HepG2 (cell line): ENCODE measurements at regions not wholly inside any gene's neighbourhood (a gene's known extent, or its start where the extent isn't known, plus 50 kb on each side); places are given as distances from the start of the nearest gene placed in this dataset.
A peak's percentile ranks its signal among the peaks of the same experiment; 100 is the strongest.

ENCODE experiments used
- CBX1 ChIP-seq: IDR thresholded peaks from one replicate; pipeline ENCODE4 v1.6.1; 2016; ENCODE audit warnings: antibody characterized with exemption, low read depth
- EP300 ChIP-seq, 3 experiments: sonication (generic) in 1 of 3; formaldehyde crosslinking in 1 of 3; IDR thresholded peaks; 2 replicates each; pipeline versions ENCODE4 v1.5.1 to v1.6.1; 2011 to 2020; ENCODE audit warnings: low read depth in 2 of 3, low read length in 2 of 3, borderline replicate concordance in 1 of 3, improper control_type of control experiment in 1 of 3, mild to moderate bottlenecking in 1 of 3, missing genetic modification reagents in 1 of 3, moderate library complexity in 1 of 3
- FIP1L1 ChIP-seq: fragments of 200-400 bp; formaldehyde crosslinking; IDR thresholded peaks from 2 replicates; pipeline ENCODE4 v1.6.1; 2018; ENCODE audit warnings: low read depth, mild to moderate bottlenecking, low read length, moderate library complexity, borderline replicate concordance; ENCODE audit not compliant: insufficient read depth
- GABPA ChIP-seq, 2 experiments: IDR thresholded peaks; 2 replicates each; pipeline ENCODE4 v1.6.1; 2011 to 2016; ENCODE audit warnings: low read depth in 2 of 2, low read length in 1 of 2, missing biosample characterization in 1 of 2, missing genetic modification characterization in 1 of 2
- GATAD1 ChIP-seq: IDR thresholded peaks from 2 replicates; pipeline ENCODE4 v1.6.1; 2016; ENCODE audit warnings: missing genetic modification reagents, missing compliant biosample characterization
- HNRNPH1 ChIP-seq: fragments of 200-400 bp; formaldehyde crosslinking; optimal IDR thresholded peaks from 2 replicates; pipeline ENCODE3; 2017; ENCODE audit warnings: mild to moderate bottlenecking, low read depth, low read length
- NR2F6 ChIP-seq, 2 experiments: IDR thresholded peaks; 2 replicates each; pipeline ENCODE4 v1.6.1; 2016; ENCODE audit warnings: antibody characterized with exemption in 1 of 2, mild to moderate bottlenecking in 1 of 2
- U2AF2 ChIP-seq: fragments of 200-400 bp; formaldehyde crosslinking; IDR thresholded peaks from 2 replicates; pipeline ENCODE4 v1.6.1; 2017; ENCODE audit warnings: low read depth, mild to moderate bottlenecking, low read length
- XRCC5 ChIP-seq: fragments of 200-400 bp; formaldehyde crosslinking; optimal IDR thresholded peaks from 2 replicates; pipeline ENCODE3; 2017; ENCODE audit warnings: mild to moderate bottlenecking, low read length
- ZFP41 ChIP-seq: sonication (generic); formaldehyde crosslinking; IDR thresholded peaks from 2 replicates; pipeline ENCODE4 v1.4.0; 2020; ENCODE audit warnings: mild to moderate bottlenecking, missing genetic modification reagents, borderline replicate concordance
- ZNF3 ChIP-seq: IDR thresholded peaks from 2 replicates; pipeline ENCODE4 v1.7.0; 2017; ENCODE audit warnings: inconsistent platforms
- ZNF550 ChIP-seq: sonication (generic); formaldehyde crosslinking; IDR thresholded peaks from 2 replicates; pipeline ENCODE4 v1.4.0; 2020; ENCODE audit warnings: mild to moderate bottlenecking, missing genetic modification reagents, borderline replicate concordance
- ZNF724P ChIP-seq: sonication (generic); formaldehyde crosslinking; IDR thresholded peaks from 2 replicates; pipeline ENCODE4 v1.8.0; 2022; ENCODE audit warnings: missing genetic modification reagents, borderline replicate concordance
- TF ChIP-seq, protein P1 (sequence below): sonication (generic); formaldehyde crosslinking; IDR thresholded peaks from 2 replicates; pipeline ENCODE4 v1.5.1; 2020; ENCODE audit warnings: mild to moderate bottlenecking, missing genetic modification reagents, borderline replicate concordance
- TF ChIP-seq, protein P2 (sequence below), 2 experiments: sonication (generic) in 1 of 2; formaldehyde crosslinking in 1 of 2; IDR thresholded peaks; 2 replicates each; pipeline versions ENCODE4 v1.4.0 to v1.6.1; 2016 to 2020; ENCODE audit warnings: borderline replicate concordance in 1 of 2, low read depth in 1 of 2, mild to moderate bottlenecking in 1 of 2, missing genetic modification reagents in 1 of 2
- TF ChIP-seq, protein P3 (sequence below): sonication (generic); formaldehyde crosslinking; IDR thresholded peaks from 2 replicates; pipeline ENCODE4 v1.4.0; 2020; ENCODE audit warnings: missing genetic modification reagents, borderline replicate concordance
- TF ChIP-seq, protein P4 (sequence below): IDR thresholded peaks from 2 replicates; pipeline ENCODE4 v1.6.1; 2012; ENCODE audit warnings: low read length, improper control_type of control experiment

DNA sequence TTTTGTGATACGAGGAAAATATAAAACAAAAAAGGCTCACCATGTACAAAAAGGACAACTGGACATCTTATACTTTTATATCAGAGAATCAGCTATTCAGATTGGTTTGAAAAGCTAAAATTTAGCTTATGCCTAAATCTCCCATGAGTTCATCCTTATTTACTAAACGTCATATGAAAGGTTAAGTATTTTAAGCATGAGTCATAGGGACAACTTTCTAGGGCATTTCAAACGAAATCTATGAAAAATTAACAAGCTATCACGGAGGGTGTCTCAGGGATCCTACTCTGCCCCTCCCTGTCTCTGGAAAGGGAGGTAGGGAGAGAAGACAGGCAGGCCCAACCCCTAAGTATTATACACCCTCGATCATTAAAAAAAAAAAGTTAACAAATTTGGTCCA lies 124.1 kb upstream of the LOC128125822 start (continued):
- TF ChIP-seq, protein P1, sequence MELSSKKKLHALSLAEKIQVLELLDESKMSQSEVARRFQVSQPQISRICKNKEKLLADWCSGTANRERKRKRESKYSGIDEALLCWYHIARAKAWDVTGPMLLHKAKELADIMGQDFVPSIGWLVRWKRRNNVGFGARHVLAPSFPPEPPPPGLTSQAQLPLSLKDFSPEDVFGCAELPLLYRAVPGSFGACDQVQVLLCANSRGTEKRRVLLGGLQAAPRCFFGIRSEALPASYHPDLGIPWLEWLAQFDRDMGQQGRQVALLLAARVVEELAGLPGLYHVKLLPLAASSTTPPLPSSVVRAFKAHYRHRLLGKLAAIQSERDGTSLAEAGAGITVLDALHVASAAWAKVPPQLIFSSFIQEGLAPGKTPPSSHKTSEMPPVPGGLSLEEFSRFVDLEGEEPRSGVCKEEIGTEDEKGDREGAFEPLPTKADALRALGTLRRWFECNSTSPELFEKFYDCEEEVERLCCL (CRISPR knock-in tag) = no peak
- no peak for TF ChIP-seq ZFP41 (CRISPR knock-in tag)
- TF ChIP-seq XRCC5 = no peak
- no peak for TF ChIP-seq GABPA (IDR thresholded peaks at IDR 0.05; ENCODE audit: low read depth, low read length)
- 0 out of 2 replicates have a peak, but pooled peaks have one; percentile 27 for TF ChIP-seq GABPA (CRISPR knock-in tag; IDR thresholded peaks at IDR 0.05; ENCODE audit: low read depth)
- TF ChIP-seq, protein P2, sequence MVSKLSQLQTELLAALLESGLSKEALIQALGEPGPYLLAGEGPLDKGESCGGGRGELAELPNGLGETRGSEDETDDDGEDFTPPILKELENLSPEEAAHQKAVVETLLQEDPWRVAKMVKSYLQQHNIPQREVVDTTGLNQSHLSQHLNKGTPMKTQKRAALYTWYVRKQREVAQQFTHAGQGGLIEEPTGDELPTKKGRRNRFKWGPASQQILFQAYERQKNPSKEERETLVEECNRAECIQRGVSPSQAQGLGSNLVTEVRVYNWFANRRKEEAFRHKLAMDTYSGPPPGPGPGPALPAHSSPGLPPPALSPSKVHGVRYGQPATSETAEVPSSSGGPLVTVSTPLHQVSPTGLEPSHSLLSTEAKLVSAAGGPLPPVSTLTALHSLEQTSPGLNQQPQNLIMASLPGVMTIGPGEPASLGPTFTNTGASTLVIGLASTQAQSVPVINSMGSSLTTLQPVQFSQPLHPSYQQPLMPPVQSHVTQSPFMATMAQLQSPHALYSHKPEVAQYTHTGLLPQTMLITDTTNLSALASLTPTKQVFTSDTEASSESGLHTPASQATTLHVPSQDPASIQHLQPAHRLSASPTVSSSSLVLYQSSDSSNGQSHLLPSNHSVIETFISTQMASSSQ (IDR thresholded peaks at IDR 0.05; ENCODE audit: low read depth) = no peak
- TF ChIP-seq, protein P2 (CRISPR knock-in tag; IDR thresholded peaks at IDR 0.05; ENCODE audit: borderline replicate concordance) = no peak
- TF ChIP-seq ZNF724P = no peak
- TF ChIP-seq ZNF3 (CRISPR knock-in tag) = no peak
- TF ChIP-seq EP300 (IDR thresholded peaks at IDR 0.05; ENCODE audit: low read depth in 2 of 2, low read length in 2 of 2) = peak in 1 of 2 experiments; percentile 74; a peak in 1 of 4 replicates
- TF ChIP-seq EP300 (CRISPR knock-in tag; IDR thresholded peaks at IDR 0.05; ENCODE audit: borderline replicate concordance) = no peak
- TF ChIP-seq GATAD1 (CRISPR knock-in tag) = no peak
- TF ChIP-seq, protein P3, sequence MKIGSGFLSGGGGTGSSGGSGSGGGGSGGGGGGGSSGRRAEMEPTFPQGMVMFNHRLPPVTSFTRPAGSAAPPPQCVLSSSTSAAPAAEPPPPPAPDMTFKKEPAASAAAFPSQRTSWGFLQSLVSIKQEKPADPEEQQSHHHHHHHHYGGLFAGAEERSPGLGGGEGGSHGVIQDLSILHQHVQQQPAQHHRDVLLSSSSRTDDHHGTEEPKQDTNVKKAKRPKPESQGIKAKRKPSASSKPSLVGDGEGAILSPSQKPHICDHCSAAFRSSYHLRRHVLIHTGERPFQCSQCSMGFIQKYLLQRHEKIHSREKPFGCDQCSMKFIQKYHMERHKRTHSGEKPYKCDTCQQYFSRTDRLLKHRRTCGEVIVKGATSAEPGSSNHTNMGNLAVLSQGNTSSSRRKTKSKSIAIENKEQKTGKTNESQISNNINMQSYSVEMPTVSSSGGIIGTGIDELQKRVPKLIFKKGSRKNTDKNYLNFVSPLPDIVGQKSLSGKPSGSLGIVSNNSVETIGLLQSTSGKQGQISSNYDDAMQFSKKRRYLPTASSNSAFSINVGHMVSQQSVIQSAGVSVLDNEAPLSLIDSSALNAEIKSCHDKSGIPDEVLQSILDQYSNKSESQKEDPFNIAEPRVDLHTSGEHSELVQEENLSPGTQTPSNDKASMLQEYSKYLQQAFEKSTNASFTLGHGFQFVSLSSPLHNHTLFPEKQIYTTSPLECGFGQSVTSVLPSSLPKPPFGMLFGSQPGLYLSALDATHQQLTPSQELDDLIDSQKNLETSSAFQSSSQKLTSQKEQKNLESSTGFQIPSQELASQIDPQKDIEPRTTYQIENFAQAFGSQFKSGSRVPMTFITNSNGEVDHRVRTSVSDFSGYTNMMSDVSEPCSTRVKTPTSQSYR (CRISPR knock-in tag) = no peak
- no peak for TF ChIP-seq U2AF2
- no peak for TF ChIP-seq CBX1
- TF ChIP-seq, protein P4, sequence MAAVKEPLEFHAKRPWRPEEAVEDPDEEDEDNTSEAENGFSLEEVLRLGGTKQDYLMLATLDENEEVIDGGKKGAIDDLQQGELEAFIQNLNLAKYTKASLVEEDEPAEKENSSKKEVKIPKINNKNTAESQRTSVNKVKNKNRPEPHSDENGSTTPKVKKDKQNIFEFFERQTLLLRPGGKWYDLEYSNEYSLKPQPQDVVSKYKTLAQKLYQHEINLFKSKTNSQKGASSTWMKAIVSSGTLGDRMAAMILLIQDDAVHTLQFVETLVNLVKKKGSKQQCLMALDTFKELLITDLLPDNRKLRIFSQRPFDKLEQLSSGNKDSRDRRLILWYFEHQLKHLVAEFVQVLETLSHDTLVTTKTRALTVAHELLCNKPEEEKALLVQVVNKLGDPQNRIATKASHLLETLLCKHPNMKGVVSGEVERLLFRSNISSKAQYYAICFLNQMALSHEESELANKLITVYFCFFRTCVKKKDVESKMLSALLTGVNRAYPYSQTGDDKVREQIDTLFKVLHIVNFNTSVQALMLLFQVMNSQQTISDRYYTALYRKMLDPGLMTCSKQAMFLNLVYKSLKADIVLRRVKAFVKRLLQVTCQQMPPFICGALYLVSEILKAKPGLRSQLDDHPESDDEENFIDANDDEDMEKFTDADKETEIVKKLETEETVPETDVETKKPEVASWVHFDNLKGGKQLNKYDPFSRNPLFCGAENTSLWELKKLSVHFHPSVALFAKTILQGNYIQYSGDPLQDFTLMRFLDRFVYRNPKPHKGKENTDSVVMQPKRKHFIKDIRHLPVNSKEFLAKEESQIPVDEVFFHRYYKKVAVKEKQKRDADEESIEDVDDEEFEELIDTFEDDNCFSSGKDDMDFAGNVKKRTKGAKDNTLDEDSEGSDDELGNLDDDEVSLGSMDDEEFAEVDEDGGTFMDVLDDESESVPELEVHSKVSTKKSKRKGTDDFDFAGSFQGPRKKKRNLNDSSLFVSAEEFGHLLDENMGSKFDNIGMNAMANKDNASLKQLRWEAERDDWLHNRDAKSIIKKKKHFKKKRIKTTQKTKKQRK = no peak
- no peak for TF ChIP-seq HNRNPH1
- no peak for TF ChIP-seq ZNF550 (CRISPR knock-in tag)
- peak; percentile 51; the same call in 1 of the 2 replicates for TF ChIP-seq NR2F6 (IDR thresholded peaks at IDR 0.05)
- peak; percentile 56; the same call in 1 of the 2 replicates for TF ChIP-seq NR2F6 (CRISPR knock-in tag; IDR thresholded peaks at IDR 0.05)
- TF ChIP-seq FIP1L1 = no peak
